Ascending aorta (tissue), 2 donors: ENCODE measurements at regions not wholly inside any gene's neighbourhood (a gene's known extent, or its start where the extent isn't known, plus 50 kb on each side); places are given as distances from the start of the nearest gene placed in this dataset.

ENCODE experiments used
- DNase-seq, 2 donors: peaks; one replicate each; pipeline ENCODE4 v3.0.0-alpha.2; 2019; ENCODE audit warnings: low spot score in 2 of 2
- H3K27ac ChIP-seq, 2 donors: fragments of 200-600 bp; sonication (generic); one replicate each; pipeline ENCODE4 v1.5.1; 2016 to 2017; ENCODE audit warnings: mild to moderate bottlenecking in 1 of 2
- H3K27me3 ChIP-seq: fragments of 200-600 bp; sonication (generic); one replicate; pipeline ENCODE4 v1.5.1; 2017
- H3K36me3 ChIP-seq, 2 donors: fragments of 200-600 bp; sonication (generic); one replicate each; pipeline ENCODE4 v1.5.1; 2016
- H3K4me1 ChIP-seq, 2 donors: fragments of 200-600 bp; sonication (generic); one replicate each; pipeline ENCODE4 v1.5.1; 2016 to 2017; ENCODE audit warnings: mild to moderate bottlenecking in 1 of 2
- H3K4me3 ChIP-seq, 2 donors: fragments of 200-600 bp; sonication (generic); one replicate each; pipeline ENCODE4 v1.5.1; 2016 to 2017; ENCODE audit warnings: mild to moderate bottlenecking in 1 of 2
- H3K9me3 ChIP-seq, 2 donors: fragments of 200-600 bp; sonication (generic); one replicate each; pipeline ENCODE4 v1.5.1; 2016
- CTCF ChIP-seq, 3 experiments: fragments of 200-600 bp in 2 of 3; fragments of 450-650 bp in 1 of 3; sonication (generic) in 2 of 3; IDR thresholded peaks; one replicate each; pipeline ENCODE4 v1.5.1; 2016 to 2019; ENCODE audit warnings: antibody characterized with exemption in 3 of 3, mild to moderate bottlenecking in 1 of 3, moderate library complexity in 1 of 3
- intact Hi-C: fragments of 100-400 bp; cut with DNase I; formaldehyde crosslinking; loops from one replicate; pipeline ENCODE4 v1.15.1; 2023

GRCh38 chr1:172950528-172950927 lies 100.2 kb downstream of the TNFSF18 start:
- H3K27me3 ChIP-seq, result no peaks in the 10 kb centered on the region
- H3K4me1 ChIP-seq, result no peaks in the 10 kb centered on the region
- H3K36me3 ChIP-seq, result no peaks in the 10 kb centered on the region
- H3K9me3 ChIP-seq, result no peaks in the 10 kb centered on the region
- H3K4me3 ChIP-seq, result no peak overlapping the region
- no peak overlapping the region for H3K27ac ChIP-seq
- no peak for TF ChIP-seq CTCF (IDR thresholded peaks at IDR 0.05)
- intact Hi-C loops, result no loop called here
- DNase-seq, result no peak

- intact Hi-C loops, result no loop called here
- no peak overlapping the region for H3K27ac ChIP-seq
Measured at GRCh38 chr1:172951730-172952365, 98.9 kb downstream of the TNFSF18 start.

GRCh38 chr1:172952516-172952915 lies 98.2 kb downstream of the TNFSF18 start:
- H3K4me1 ChIP-seq, result no peaks in the 10 kb centered on the region
- H3K27ac ChIP-seq, result no peak overlapping the region
- H3K9me3 ChIP-seq, result no peaks in the 10 kb centered on the region
- H3K27me3 ChIP-seq, result no peaks in the 10 kb centered on the region
- no peak for TF ChIP-seq CTCF (IDR thresholded peaks at IDR 0.05)
- intact Hi-C loops, result no loop called here
- DNase-seq, result no peak
- no peaks in the 10 kb centered on the region for H3K36me3 ChIP-seq
- no peak overlapping the region for H3K4me3 ChIP-seq

More at GRCh38 chr1:172951730-172952365, 98.9 kb downstream of the TNFSF18 start:
- TF ChIP-seq CTCF (IDR thresholded peaks at IDR 0.05), result no peak
- no peaks in the 10 kb centered on the region for H3K9me3 ChIP-seq
- no peaks in the 10 kb centered on the region for H3K36me3 ChIP-seq
- no peak overlapping the region for H3K4me3 ChIP-seq
- H3K4me1 ChIP-seq, result no peaks in the 10 kb centered on the region
- H3K27me3 ChIP-seq, result no peaks in the 10 kb centered on the region
- DNase-seq, result no peak

GRCh38 chr1:172954476-172955150 lies 96.1 kb downstream of the TNFSF18 start:
- no peak for TF ChIP-seq CTCF (IDR thresholded peaks at IDR 0.05)
- intact Hi-C loops, result no loop called here
- DNase-seq, result no peak
- H3K36me3 ChIP-seq, result no peaks in the 10 kb centered on the region
- H3K4me3 ChIP-seq, result no peak overlapping the region
- H3K27ac ChIP-seq, result no peak overlapping the region
- no peaks in the 10 kb centered on the region for H3K4me1 ChIP-seq
- no peaks in the 10 kb centered on the region for H3K27me3 ChIP-seq
- no peaks in the 10 kb centered on the region for H3K9me3 ChIP-seq

GRCh38 chr1:172955161-172955815 lies 95.5 kb downstream of the TNFSF18 start:
- H3K4me1 ChIP-seq, result no peaks in the 10 kb centered on the region
- H3K36me3 ChIP-seq, result no peaks in the 10 kb centered on the region
- no peak overlapping the region for H3K27ac ChIP-seq
- H3K27me3 ChIP-seq, result no peaks in the 10 kb centered on the region
- DNase-seq, result no peak
- H3K4me3 ChIP-seq, result no peak overlapping the region
- no peak for TF ChIP-seq CTCF (IDR thresholded peaks at IDR 0.05)
- intact Hi-C loops, result no loop called here
- H3K9me3 ChIP-seq, result no peaks in the 10 kb centered on the region
